Ovary (tissue), 3 donors: ENCODE measurements at regions not wholly inside any gene's neighbourhood (a gene's known extent, or its start where the extent isn't known, plus 50 kb on each side); places are given as distances from the start of the nearest gene placed in this dataset.

Source experiments
- EP300 ChIP-seq: sonication (generic); formaldehyde crosslinking; IDR thresholded peaks from one replicate; pipeline ENCODE4 v1.6.1; 2017; ENCODE audit warnings: antibody characterized with exemption
- POLR2A ChIP-seq: fragments of 450-650 bp; IDR thresholded peaks from one replicate; pipeline ENCODE4 v1.6.1; 2017; ENCODE audit warnings: antibody characterized with exemption, mild to moderate bottlenecking, moderate library complexity
- TF ChIP-seq, protein P1 (sequence below), 3 donors: fragments of 450-650 bp in 2 of 3; fragments of 200-600 bp in 1 of 3; IDR thresholded peaks; one replicate each; pipeline versions ENCODE4 v1.5.1 to v1.8.0; 2016 to 2022; ENCODE audit warnings: antibody characterized with exemption in 3 of 3, mild to moderate bottlenecking in 1 of 3
- donor health status: DM: no; HTN: no; CAD: no.

DNA sequence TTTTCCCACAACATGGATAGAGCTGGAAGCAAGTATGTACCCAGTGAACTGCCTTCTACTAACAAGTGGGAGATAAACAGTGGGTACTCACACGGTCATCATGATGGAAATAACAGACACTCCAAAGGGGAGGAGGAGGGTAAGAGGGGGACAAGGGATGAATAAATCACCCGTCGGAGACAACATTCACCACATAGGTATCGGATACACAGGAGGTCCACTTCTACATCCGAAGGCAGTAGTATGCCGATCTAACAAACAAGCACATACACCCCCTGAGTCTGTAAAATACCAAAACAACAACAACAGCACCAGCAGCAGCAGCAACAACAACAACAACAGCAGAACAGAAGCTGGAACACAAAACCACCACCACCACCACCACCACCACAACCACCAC is 1943.2 kb upstream of the DEFB115 start:
- TF ChIP-seq, protein P1, sequence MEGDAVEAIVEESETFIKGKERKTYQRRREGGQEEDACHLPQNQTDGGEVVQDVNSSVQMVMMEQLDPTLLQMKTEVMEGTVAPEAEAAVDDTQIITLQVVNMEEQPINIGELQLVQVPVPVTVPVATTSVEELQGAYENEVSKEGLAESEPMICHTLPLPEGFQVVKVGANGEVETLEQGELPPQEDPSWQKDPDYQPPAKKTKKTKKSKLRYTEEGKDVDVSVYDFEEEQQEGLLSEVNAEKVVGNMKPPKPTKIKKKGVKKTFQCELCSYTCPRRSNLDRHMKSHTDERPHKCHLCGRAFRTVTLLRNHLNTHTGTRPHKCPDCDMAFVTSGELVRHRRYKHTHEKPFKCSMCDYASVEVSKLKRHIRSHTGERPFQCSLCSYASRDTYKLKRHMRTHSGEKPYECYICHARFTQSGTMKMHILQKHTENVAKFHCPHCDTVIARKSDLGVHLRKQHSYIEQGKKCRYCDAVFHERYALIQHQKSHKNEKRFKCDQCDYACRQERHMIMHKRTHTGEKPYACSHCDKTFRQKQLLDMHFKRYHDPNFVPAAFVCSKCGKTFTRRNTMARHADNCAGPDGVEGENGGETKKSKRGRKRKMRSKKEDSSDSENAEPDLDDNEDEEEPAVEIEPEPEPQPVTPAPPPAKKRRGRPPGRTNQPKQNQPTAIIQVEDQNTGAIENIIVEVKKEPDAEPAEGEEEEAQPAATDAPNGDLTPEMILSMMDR (IDR thresholded peaks at IDR 0.05) = no peak
- TF ChIP-seq POLR2A (no peak), EP300 (no peak)
